Sigmoid colon (tissue), 4 donors: ENCODE measurements at regions not wholly inside any gene's neighbourhood (a gene's known extent, or its start where the extent isn't known, plus 50 kb on each side); places are given as distances from the start of the nearest gene placed in this dataset.

Experiments
- CTCF ChIP-seq, 4 experiments: fragments of 450-650 bp in 3 of 4; fragments of 200-600 bp in 1 of 4; IDR thresholded peaks; one replicate each; pipeline ENCODE4 v1.5.1; 2016 to 2019; ENCODE audit warnings: antibody characterized with exemption in 4 of 4, mild to moderate bottlenecking in 3 of 4, moderate library complexity in 2 of 4
- EP300 ChIP-seq, 4 donors: sonication (generic); formaldehyde crosslinking; IDR thresholded peaks; one replicate each; pipeline ENCODE4 v1.6.1; 2017; ENCODE audit warnings: antibody characterized with exemption in 4 of 4
- POLR2A ChIP-seq, 2 donors: fragments of 450-650 bp; IDR thresholded peaks; one replicate each; pipeline ENCODE4 v1.6.1; 2016; ENCODE audit warnings: antibody characterized with exemption in 2 of 2, mild to moderate bottlenecking in 2 of 2, moderate library complexity in 2 of 2

- TF ChIP-seq POLR2A (IDR thresholded peaks at IDR 0.05) (no peak), CTCF (IDR thresholded peaks at IDR 0.05) (no peak), EP300 (IDR thresholded peaks at IDR 0.05) (no peak)
Measured at GRCh38 chr15:93200081-93200836, 111.2 kb upstream of the RGMA start.
